GM19351 (cell line): ENCODE measurements at regions not wholly inside any gene's neighbourhood (a gene's known extent, or its start where the extent isn't known, plus 50 kb on each side); places are given as distances from the start of the nearest gene placed in this dataset.

ENCODE experiments used
- ATAC-seq: cut with Tn5 transposase; IDR thresholded peaks from one replicate; pipeline ENCODE4 v1.9.1; 2021; ENCODE audit warnings: mild to moderate bottlenecking, moderate library complexity; ENCODE audit not compliant: unreplicated experiment

GRCh38 chr6:122098201-122098678 lies 301.2 kb upstream of the HSF2 start:
- ATAC-seq: no peak

- ATAC-seq: no peak
These were observed 297.4 kb upstream of the HSF2 start for GRCh38 chr6:122102026-122102425.

- ATAC-seq: no peak
These were observed 292.1 kb upstream of the HSF2 start for GRCh38 chr6:122107256-122107852.

- no peak for ATAC-seq
These were observed 290.4 kb upstream of the HSF2 start for GRCh38 chr6:122109075-122109474.

GRCh38 chr6:122114717-122115116 lies 284.7 kb upstream of the HSF2 start:
- no peak for ATAC-seq

- no peak for ATAC-seq
These were observed 283.2 kb upstream of the HSF2 start for GRCh38 chr6:122116119-122116834.

- ATAC-seq: no peak
These were observed 282.4 kb upstream of the HSF2 start for GRCh38 chr6:122116835-122117627.

- ATAC-seq: no peak
These were observed 280.4 kb upstream of the HSF2 start for GRCh38 chr6:122118945-122119506.

GRCh38 chr6:122122202-122122601 lies 277.2 kb upstream of the HSF2 start:
- no peak for ATAC-seq

GRCh38 chr6:122122686-122123085 lies 276.8 kb upstream of the HSF2 start:
- ATAC-seq: no peak

GRCh38 chr6:122124908-122125307 lies 274.5 kb upstream of the HSF2 start:
- no peak for ATAC-seq

- no peak for ATAC-seq
These were observed 272.6 kb upstream of the HSF2 start for GRCh38 chr6:122126894-122127293.

GRCh38 chr6:122128445-122128844 lies 271.0 kb upstream of the HSF2 start:
- no peak for ATAC-seq

- ATAC-seq: no peak
These were observed 270.0 kb upstream of the HSF2 start for GRCh38 chr6:122129313-122130025.

- ATAC-seq: no peak
These were observed 269.5 kb upstream of the HSF2 start for GRCh38 chr6:122130026-122130348.

- no peak for ATAC-seq
These were observed 268.9 kb upstream of the HSF2 start for GRCh38 chr6:122130518-122130917.

- no peak for ATAC-seq
These were observed 263.1 kb upstream of the HSF2 start for GRCh38 chr6:122136386-122136785.

- ATAC-seq: no peak
These were observed 259.4 kb upstream of the HSF2 start for GRCh38 chr6:122140031-122140430.

- ATAC-seq: no peak
These were observed 258.2 kb upstream of the HSF2 start for GRCh38 chr6:122141246-122141645.

- no peak for ATAC-seq
These were observed 255.4 kb upstream of the HSF2 start for GRCh38 chr6:122143813-122144601.
